Endothelial cell (in vitro differentiated cells): ENCODE measurements at regions not wholly inside any gene's neighbourhood (a gene's known extent, or its start where the extent isn't known, plus 50 kb on each side); places are given as distances from the start of the nearest gene placed in this dataset.
A peak's percentile ranks its signal among the peaks of the same experiment; 100 is the strongest.

ENCODE experiments used
- DNase-seq: peaks from one replicate; pipeline ENCODE4 v3.0.0; 2021; ENCODE audit warnings: low spot score
- H3K27ac Mint-ChIP-seq: one replicate; pipeline ENCODE4 v1.8.0; 2021; ENCODE audit warnings: mixed read lengths, inconsistent platforms; ENCODE audit not compliant: unreplicated experiment
- H3K27me3 Mint-ChIP-seq: one replicate; pipeline ENCODE4 v1.8.0; 2021; ENCODE audit warnings: mild to moderate bottlenecking, moderate library complexity, mixed read lengths, inconsistent platforms; ENCODE audit not compliant: unreplicated experiment
- H3K36me3 Mint-ChIP-seq: one replicate; pipeline ENCODE4 v1.8.0; 2021; ENCODE audit warnings: mild to moderate bottlenecking, low read depth, mixed read lengths, inconsistent platforms; ENCODE audit not compliant: unreplicated experiment
- H3K4me1 Mint-ChIP-seq: one replicate; pipeline ENCODE4 v1.8.0; 2021; ENCODE audit warnings: mild to moderate bottlenecking, mixed read lengths, inconsistent platforms; ENCODE audit not compliant: unreplicated experiment
- H3K4me3 Mint-ChIP-seq: one replicate; pipeline ENCODE4 v1.8.0; 2021; ENCODE audit warnings: mild to moderate bottlenecking, mixed read lengths, inconsistent platforms; ENCODE audit not compliant: unreplicated experiment
- H3K9me3 Mint-ChIP-seq: one replicate; pipeline ENCODE4 v1.8.0; 2021; ENCODE audit warnings: mixed read lengths, inconsistent platforms; ENCODE audit not compliant: unreplicated experiment
- CTCF ChIP-seq: fragments of 200-600 bp; sonication (generic); IDR thresholded peaks from one replicate; pipeline ENCODE4 v1.5.0; 2021; ENCODE audit warnings: antibody characterized with exemption; ENCODE audit not compliant: unreplicated experiment

GRCh38 chr2:15746703-15747550 is 155.3 kb downstream of the DDX1 start:
- no peaks in the 10 kb centered on the region for H3K4me1 Mint-ChIP-seq

GRCh38 chr2:15747603-15748471 is 156.2 kb downstream of the DDX1 start:
- Mint-ChIP-seq H3K36me3 (no peaks in the 10 kb centered on the region), H3K4me3 (no peak overlapping the region), H3K27me3 (no peaks in the 10 kb centered on the region), H3K4me1 (no peaks in the 10 kb centered on the region), H3K9me3 (no peaks in the 10 kb centered on the region), H3K27ac (no peak overlapping the region)
- no peak for DNase-seq
- TF ChIP-seq CTCF, result no peak

More at GRCh38 chr2:15746703-15747550, 155.3 kb downstream of the DDX1 start:
- DNase-seq, result no peak
- Mint-ChIP-seq H3K27ac (no peak overlapping the region), H3K9me3 (no peaks in the 10 kb centered on the region), H3K36me3 (no peaks in the 10 kb centered on the region), H3K4me3 (no peak overlapping the region), H3K27me3 (no peaks in the 10 kb centered on the region)
- no peak for TF ChIP-seq CTCF

- DNase-seq, result peak; percentile 75
- TF ChIP-seq CTCF, result peak; percentile 82
- Mint-ChIP-seq H3K36me3 (no peaks in the 10 kb centered on the region), H3K4me1 (no peaks in the 10 kb centered on the region), H3K27me3 (peaks cover 2% of the 10 kb centered on the region), H3K4me3 (no peak overlapping the region), H3K27ac (no peak overlapping the region), H3K9me3 (no peaks in the 10 kb centered on the region)
Measured at GRCh38 chr2:15748736-15749323, 157.2 kb downstream of the DDX1 start.

- Mint-ChIP-seq H3K4me1 (no peaks in the 10 kb centered on the region), H3K4me3 (no peak overlapping the region), H3K27me3 (peaks cover 2% of the 10 kb centered on the region), H3K36me3 (no peaks in the 10 kb centered on the region), H3K27ac (no peak overlapping the region), H3K9me3 (no peaks in the 10 kb centered on the region)
- no peak for TF ChIP-seq CTCF
- no peak for DNase-seq
Measured at GRCh38 chr2:15749460-15750432, 158.1 kb downstream of the DDX1 start.
